ENCODE measurements at regions not wholly inside any gene's neighbourhood (a gene's known extent, or its start where the extent isn't known, plus 50 kb on each side); places are given as distances from the start of the nearest gene placed in this dataset.

- DNase-seq (ENCODE audit: low read depth), result no peak
- H3K4me3 ChIP-seq (ENCODE audit: low read length), result no peak overlapping the region
- no peak for TF ChIP-seq CTCF (conservative IDR thresholded peaks at IDR 0.05; ENCODE audit: low read length)
Observed at GRCh38 chr2:239516286-239516953, 115.6 kb upstream of the HDAC4 start.

- no peak for TF ChIP-seq CTCF (conservative IDR thresholded peaks at IDR 0.05; ENCODE audit: low read length)
- no peak overlapping the region for H3K4me3 ChIP-seq (ENCODE audit: low read length)
- DNase-seq (ENCODE audit: low read depth), result no peak
Observed at GRCh38 chr2:239514754-239515530, 114.1 kb upstream of the HDAC4 start.

GRCh38 chr2:239512054-239512453, 111.2 kb upstream of the HDAC4 start:
- H3K4me3 ChIP-seq (ENCODE audit: low read length), result no peak overlapping the region
- TF ChIP-seq CTCF (conservative IDR thresholded peaks at IDR 0.05; ENCODE audit: low read length), result no peak
- DNase-seq (ENCODE audit: low read depth), result no peak

GRCh38 chr2:239509373-239510143, 108.7 kb upstream of the HDAC4 start:
- H3K4me3 ChIP-seq (ENCODE audit: low read length), result no peak overlapping the region
- no peak for DNase-seq (ENCODE audit: low read depth)
- TF ChIP-seq CTCF (conservative IDR thresholded peaks at IDR 0.05; ENCODE audit: low read length), result no peak

- no peak overlapping the region for H3K4me3 ChIP-seq (ENCODE audit: low read length)
- no peak for DNase-seq (ENCODE audit: low read depth)
- TF ChIP-seq CTCF (conservative IDR thresholded peaks at IDR 0.05; ENCODE audit: low read length), result no peak
Observed at GRCh38 chr2:239508261-239508660, 107.4 kb upstream of the HDAC4 start.

GRCh38 chr2:239507576-239508258, 106.9 kb upstream of the HDAC4 start:
- no peak for DNase-seq (ENCODE audit: low read depth)
- no peak for TF ChIP-seq CTCF (conservative IDR thresholded peaks at IDR 0.05; ENCODE audit: low read length)
- H3K4me3 ChIP-seq (ENCODE audit: low read length), result no peak overlapping the region
